ENCODE measurements at regions not wholly inside any gene's neighbourhood (a gene's known extent, or its start where the extent isn't known, plus 50 kb on each side); places are given as distances from the start of the nearest gene placed in this dataset.

GRCh38 chr5:82396396-82396795, 118.2 kb upstream of the RPS23 start:
- Histone ChIP-seq H3K27ac (replicated peaks) (no peak overlapping the region), H3K27me3 (ENCODE audit: insufficient read depth, poor library complexity, severe bottlenecking) (no peaks in the 10 kb centered on the region), H3K4me3 (replicated peaks; ENCODE audit: insufficient read depth, low read length) (no peak overlapping the region)
- TF ChIP-seq, protein P1, sequence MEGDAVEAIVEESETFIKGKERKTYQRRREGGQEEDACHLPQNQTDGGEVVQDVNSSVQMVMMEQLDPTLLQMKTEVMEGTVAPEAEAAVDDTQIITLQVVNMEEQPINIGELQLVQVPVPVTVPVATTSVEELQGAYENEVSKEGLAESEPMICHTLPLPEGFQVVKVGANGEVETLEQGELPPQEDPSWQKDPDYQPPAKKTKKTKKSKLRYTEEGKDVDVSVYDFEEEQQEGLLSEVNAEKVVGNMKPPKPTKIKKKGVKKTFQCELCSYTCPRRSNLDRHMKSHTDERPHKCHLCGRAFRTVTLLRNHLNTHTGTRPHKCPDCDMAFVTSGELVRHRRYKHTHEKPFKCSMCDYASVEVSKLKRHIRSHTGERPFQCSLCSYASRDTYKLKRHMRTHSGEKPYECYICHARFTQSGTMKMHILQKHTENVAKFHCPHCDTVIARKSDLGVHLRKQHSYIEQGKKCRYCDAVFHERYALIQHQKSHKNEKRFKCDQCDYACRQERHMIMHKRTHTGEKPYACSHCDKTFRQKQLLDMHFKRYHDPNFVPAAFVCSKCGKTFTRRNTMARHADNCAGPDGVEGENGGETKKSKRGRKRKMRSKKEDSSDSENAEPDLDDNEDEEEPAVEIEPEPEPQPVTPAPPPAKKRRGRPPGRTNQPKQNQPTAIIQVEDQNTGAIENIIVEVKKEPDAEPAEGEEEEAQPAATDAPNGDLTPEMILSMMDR (IDR thresholded peaks at IDR 0.05; ENCODE audit: insufficient read depth, low read length): no peak
- TF ChIP-seq GABPA (IDR thresholded peaks at IDR 0.05; ENCODE audit: low read depth): no peak
- TF ChIP-seq POLR2AphosphoS5 (IDR thresholded peaks at IDR 0.05; ENCODE audit: low read depth): no peak
- TF ChIP-seq SPI1 (IDR thresholded peaks at IDR 0.05; ENCODE audit: borderline replicate concordance, low read depth): no peak
- TF ChIP-seq, protein P2, sequence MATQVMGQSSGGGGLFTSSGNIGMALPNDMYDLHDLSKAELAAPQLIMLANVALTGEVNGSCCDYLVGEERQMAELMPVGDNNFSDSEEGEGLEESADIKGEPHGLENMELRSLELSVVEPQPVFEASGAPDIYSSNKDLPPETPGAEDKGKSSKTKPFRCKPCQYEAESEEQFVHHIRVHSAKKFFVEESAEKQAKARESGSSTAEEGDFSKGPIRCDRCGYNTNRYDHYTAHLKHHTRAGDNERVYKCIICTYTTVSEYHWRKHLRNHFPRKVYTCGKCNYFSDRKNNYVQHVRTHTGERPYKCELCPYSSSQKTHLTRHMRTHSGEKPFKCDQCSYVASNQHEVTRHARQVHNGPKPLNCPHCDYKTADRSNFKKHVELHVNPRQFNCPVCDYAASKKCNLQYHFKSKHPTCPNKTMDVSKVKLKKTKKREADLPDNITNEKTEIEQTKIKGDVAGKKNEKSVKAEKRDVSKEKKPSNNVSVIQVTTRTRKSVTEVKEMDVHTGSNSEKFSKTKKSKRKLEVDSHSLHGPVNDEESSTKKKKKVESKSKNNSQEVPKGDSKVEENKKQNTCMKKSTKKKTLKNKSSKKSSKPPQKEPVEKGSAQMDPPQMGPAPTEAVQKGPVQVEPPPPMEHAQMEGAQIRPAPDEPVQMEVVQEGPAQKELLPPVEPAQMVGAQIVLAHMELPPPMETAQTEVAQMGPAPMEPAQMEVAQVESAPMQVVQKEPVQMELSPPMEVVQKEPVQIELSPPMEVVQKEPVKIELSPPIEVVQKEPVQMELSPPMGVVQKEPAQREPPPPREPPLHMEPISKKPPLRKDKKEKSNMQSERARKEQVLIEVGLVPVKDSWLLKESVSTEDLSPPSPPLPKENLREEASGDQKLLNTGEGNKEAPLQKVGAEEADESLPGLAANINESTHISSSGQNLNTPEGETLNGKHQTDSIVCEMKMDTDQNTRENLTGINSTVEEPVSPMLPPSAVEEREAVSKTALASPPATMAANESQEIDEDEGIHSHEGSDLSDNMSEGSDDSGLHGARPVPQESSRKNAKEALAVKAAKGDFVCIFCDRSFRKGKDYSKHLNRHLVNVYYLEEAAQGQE (IDR thresholded peaks at IDR 0.05; ENCODE audit: insufficient replicate concordance, low read depth): no peak
- DNase-seq (ENCODE audit: low read depth in 1 of 2, low spot score in 1 of 2): no peak

- no peak overlapping the region for H3K27ac ChIP-seq (replicated peaks)
- DNase-seq (ENCODE audit: low read depth in 1 of 2, low spot score in 1 of 2): no peak
- no peak overlapping the region for H3K4me3 ChIP-seq (replicated peaks; ENCODE audit: insufficient read depth, low read length)
- TF ChIP-seq POLR2AphosphoS5 (IDR thresholded peaks at IDR 0.05; ENCODE audit: low read depth) (no peak), SPI1 (IDR thresholded peaks at IDR 0.05; ENCODE audit: borderline replicate concordance, low read depth) (no peak), GABPA (IDR thresholded peaks at IDR 0.05; ENCODE audit: low read depth) (no peak)
- TF ChIP-seq, protein P1 (IDR thresholded peaks at IDR 0.05; ENCODE audit: insufficient read depth, low read length): no peak
- TF ChIP-seq, protein P2 (IDR thresholded peaks at IDR 0.05; ENCODE audit: insufficient replicate concordance, low read depth): no peak
- H3K27me3 ChIP-seq (ENCODE audit: insufficient read depth, poor library complexity, severe bottlenecking): no peaks in the 10 kb centered on the region
These were observed 115.8 kb upstream of the RPS23 start for GRCh38 chr5:82393951-82394350.

DNA sequence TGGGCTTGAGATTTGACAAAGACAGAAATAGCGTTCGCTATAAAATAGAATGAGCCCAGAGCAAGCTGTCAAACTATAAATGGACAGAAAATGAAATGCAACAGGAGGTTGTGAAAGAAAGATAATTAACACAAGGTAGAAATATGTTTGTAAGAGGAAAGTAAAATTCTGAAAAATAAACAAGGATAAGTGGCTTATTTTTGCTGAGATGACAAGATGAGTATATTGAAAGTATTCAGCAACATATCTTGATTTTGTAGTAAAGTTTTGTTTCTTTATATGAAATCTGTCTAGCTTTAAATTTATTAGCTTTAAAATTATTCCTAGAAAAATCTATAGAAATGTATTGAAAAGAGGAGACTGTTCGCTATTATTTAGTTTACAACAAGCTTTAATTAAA, 111.9 kb upstream of the RPS23 start:
- DNase-seq (ENCODE audit: low read depth in 1 of 2, low spot score in 1 of 2): no peak
- Histone ChIP-seq H3K27me3 (ENCODE audit: insufficient read depth, poor library complexity, severe bottlenecking) (no peaks in the 10 kb centered on the region), H3K4me3 (replicated peaks; ENCODE audit: insufficient read depth, low read length) (no peak overlapping the region), H3K27ac (replicated peaks) (no peak overlapping the region)
- TF ChIP-seq, protein P2 (IDR thresholded peaks at IDR 0.05; ENCODE audit: insufficient replicate concordance, low read depth): no peak
- TF ChIP-seq, protein P1 (IDR thresholded peaks at IDR 0.05; ENCODE audit: insufficient read depth, low read length): no peak
- no peak for TF ChIP-seq GABPA (IDR thresholded peaks at IDR 0.05; ENCODE audit: low read depth)
- no peak for TF ChIP-seq SPI1 (IDR thresholded peaks at IDR 0.05; ENCODE audit: borderline replicate concordance, low read depth)
- TF ChIP-seq POLR2AphosphoS5 (IDR thresholded peaks at IDR 0.05; ENCODE audit: low read depth): no peak

Measured in HL-60 (cell line).